ENCODE measurements at regions not wholly inside any gene's neighbourhood (a gene's known extent, or its start where the extent isn't known, plus 50 kb on each side); places are given as distances from the start of the nearest gene placed in this dataset.
"Not testable (repeated sequence)": the region's sequence is repeated elsewhere in the genome, so short reads cannot be mapped to it uniquely, and the experiment has no call there.

DNA sequence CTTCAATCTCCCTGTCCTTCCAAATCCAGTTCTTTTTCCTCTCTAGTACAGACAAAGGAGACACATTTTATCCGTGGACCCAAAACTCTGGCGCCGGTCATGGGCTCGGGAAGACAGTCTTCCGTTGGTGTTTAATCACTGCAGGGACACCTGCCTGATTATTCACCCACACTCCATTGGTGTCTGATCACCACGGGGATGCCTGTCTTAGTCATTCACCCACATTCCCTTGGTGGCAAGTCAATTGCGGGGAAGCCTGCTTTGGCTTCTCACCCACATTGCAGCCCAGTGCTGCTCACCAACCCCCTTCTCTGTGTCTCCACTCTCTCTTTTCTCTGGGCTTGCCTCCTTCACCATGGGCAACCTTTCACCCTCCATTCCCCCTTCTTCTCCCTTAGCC lies 266.7 kb upstream of the REG3G start:
- TF ChIP-seq POLR2A (IDR thresholded peaks at IDR 0.05; ENCODE audit: low read length); GATA1 (IDR thresholded peaks at IDR 0.05; ENCODE audit: low read depth, low read length): not testable (repeated sequence)
